NCI-H2227 (cell line): ENCODE measurements at regions not wholly inside any gene's neighbourhood (a gene's known extent, or its start where the extent isn't known, plus 50 kb on each side); places are given as distances from the start of the nearest gene placed in this dataset.
A peak's percentile ranks its signal among the peaks of the same experiment; 100 is the strongest.

Experiments used
- DNase-seq: peaks from one replicate; lab custom pipeline; 2025; ENCODE audit not compliant: unreplicated experiment; lab: John Stamatoyannopoulos, UW

- no peak for DNase-seq
Observed at GRCh38 chr11:12315024-12315423, 62.3 kb upstream of the PARVA start.

- DNase-seq, result no peak
Observed at GRCh38 chr11:12316432-12316831, 60.9 kb upstream of the PARVA start.

- peak; percentile 77 for DNase-seq
Observed at GRCh38 chr11:12318791-12319438, 58.5 kb upstream of the PARVA start.

- DNase-seq, result peak; percentile 79
Observed at GRCh38 chr11:12319461-12319951, 57.9 kb upstream of the PARVA start.

- no peak for DNase-seq
Observed at GRCh38 chr11:12319988-12320387, 57.4 kb upstream of the PARVA start.

GRCh38 chr11:12321217-12321937, 56.0 kb upstream of the PARVA start:
- no peak for DNase-seq

GRCh38 chr11:12324585-12324984, 52.8 kb upstream of the PARVA start:
- no peak for DNase-seq
